H9 (cell line): ENCODE measurements at regions not wholly inside any gene's neighbourhood (a gene's known extent, or its start where the extent isn't known, plus 50 kb on each side); places are given as distances from the start of the nearest gene placed in this dataset.

ENCODE experiments used
- DNase-seq: peaks from one replicate; pipeline ENCODE4 v3.0.0-alpha.2; 2017
- H2AFZ ChIP-seq: one replicate; pipeline ENCODE4 v1.6.1; 2013; ENCODE audit warnings: mild to moderate bottlenecking, low read length, control low read depth, moderate library complexity
- H2AK5ac ChIP-seq: 2 replicates; pipeline ENCODE4 v1.6.1; 2013; ENCODE audit warnings: low read length, control low read depth, mixed read lengths; ENCODE audit not compliant: insufficient read length
- H2BK120ac ChIP-seq: one replicate; pipeline ENCODE4 v1.6.1; 2013; ENCODE audit warnings: low read depth, mild to moderate bottlenecking, low read length, control low read depth, inconsistent platforms; ENCODE audit not compliant: poor library complexity, severe bottlenecking
- H2BK12ac ChIP-seq: 2 replicates; pipeline ENCODE4 v1.6.1; 2013; ENCODE audit warnings: low read length, control low read depth, mixed read lengths, low read depth; ENCODE audit not compliant: insufficient read length
- H2BK15ac ChIP-seq: 2 replicates; pipeline ENCODE4 v1.6.1; 2013; ENCODE audit warnings: low read depth, low read length, control low read depth
- H2BK20ac ChIP-seq: one replicate; pipeline ENCODE4 v1.6.1; 2013; ENCODE audit warnings: low read depth, mild to moderate bottlenecking, low read length, control low read depth, inconsistent platforms; ENCODE audit not compliant: poor library complexity, severe bottlenecking
- H2BK5ac ChIP-seq: 2 replicates; pipeline ENCODE4 v1.6.1; 2013; ENCODE audit warnings: low read length, control low read depth, mixed read lengths; ENCODE audit not compliant: insufficient read length
- H3K14ac ChIP-seq: 2 replicates; pipeline ENCODE4 v1.6.1; 2013; ENCODE audit warnings: low read length, control low read depth; ENCODE audit not compliant: insufficient read depth
- H3K18ac ChIP-seq: 2 replicates; pipeline ENCODE4 v1.6.1; 2013; ENCODE audit warnings: low read depth, mild to moderate bottlenecking, mixed read lengths, low read length, control low read depth; ENCODE audit not compliant: insufficient read length
- H3K23ac ChIP-seq: 2 replicates; pipeline ENCODE4 v1.6.1; 2013; ENCODE audit warnings: low read length, control low read depth, mixed read lengths, low read depth; ENCODE audit not compliant: insufficient read length
- H3K23me2 ChIP-seq: 2 replicates; pipeline ENCODE4 v1.6.1; 2013; ENCODE audit warnings: low read depth, mild to moderate bottlenecking, mixed read lengths, low read length, control low read depth; ENCODE audit not compliant: insufficient read length, poor library complexity, severe bottlenecking
- H3K27ac ChIP-seq: 2 replicates; pipeline ENCODE4 v1.5.1; 2013; ENCODE audit warnings: low read length, control low read depth, mixed read lengths, low read depth; ENCODE audit not compliant: insufficient read length
- H3K27me3 ChIP-seq: 2 replicates; pipeline ENCODE4 v1.6.1; 2013; ENCODE audit warnings: low read length, control low read depth, inconsistent platforms; ENCODE audit not compliant: insufficient read depth
- H3K4ac ChIP-seq: 2 replicates; pipeline ENCODE4 v1.6.1; 2013; ENCODE audit warnings: low read depth, mild to moderate bottlenecking, control low read depth, inconsistent platforms, low read length, moderate library complexity
- H3K4me1 ChIP-seq: 2 replicates; pipeline ENCODE4 v1.6.1; 2013; ENCODE audit warnings: low read length, control low read depth, inconsistent platforms; ENCODE audit not compliant: insufficient read depth
- H3K4me2 ChIP-seq: 2 replicates; pipeline ENCODE4 v1.6.1; 2013; ENCODE audit warnings: low read length, control low read depth, mixed read lengths; ENCODE audit not compliant: insufficient read length, insufficient read depth
- H3K56ac ChIP-seq: 2 replicates; pipeline ENCODE4 v1.6.1; 2013; ENCODE audit warnings: low read depth, mild to moderate bottlenecking, mixed read lengths, low read length, control low read depth; ENCODE audit not compliant: insufficient read length
- H3K79me1 ChIP-seq: 2 replicates; pipeline ENCODE4 v1.6.1; 2013; ENCODE audit warnings: low read depth, mild to moderate bottlenecking, moderate library complexity, low read length, control low read depth, inconsistent platforms; ENCODE audit not compliant: insufficient read depth, poor library complexity, severe bottlenecking
- H3K79me2 ChIP-seq: 2 replicates; pipeline ENCODE4 v1.6.1; 2013; ENCODE audit warnings: low read length, control low read depth, inconsistent platforms; ENCODE audit not compliant: insufficient read depth
- H3K9ac ChIP-seq: 2 replicates; pipeline ENCODE4 v1.6.1; 2013; ENCODE audit warnings: low read length, control low read depth, mixed read lengths; ENCODE audit not compliant: insufficient read length; ENCODE audit errors: extremely low read depth
- H3K9me3 ChIP-seq: one replicate; pipeline ENCODE4 v1.6.1; 2013; ENCODE audit warnings: low read depth, low read length, inconsistent platforms; ENCODE audit not compliant: control insufficient read depth
- H3T11ph ChIP-seq: one replicate; pipeline ENCODE4 v1.6.1; 2013; ENCODE audit warnings: mild to moderate bottlenecking, low read length, control low read depth, inconsistent platforms
- H4K20me1 ChIP-seq: one replicate; pipeline ENCODE4 v1.6.1; 2013; ENCODE audit not compliant: control insufficient read depth, insufficient read length, insufficient read depth
- H4K5ac ChIP-seq: 2 replicates; pipeline ENCODE4 v1.6.1; 2013; ENCODE audit warnings: low read depth, mild to moderate bottlenecking, mixed read lengths, low read length, control low read depth; ENCODE audit not compliant: insufficient read length
- H4K8ac ChIP-seq: replicated peaks from 2 replicates; pipeline ENCODE4 v1.6.1; 2013; ENCODE audit warnings: low read length, control low read depth, mixed read lengths, low read depth; ENCODE audit not compliant: insufficient read length
- H4K91ac ChIP-seq: 2 replicates; pipeline ENCODE4 v1.6.1; 2013; ENCODE audit warnings: low read depth, mild to moderate bottlenecking, moderate library complexity, mixed read lengths, low read length, control low read depth; ENCODE audit not compliant: insufficient read length
- H3K27ac Mint-ChIP-seq, 3 experiments: 2 replicates in 2 of 3; 3 replicates in 1 of 3; pipeline ENCODE4 v1.8.0; 2020 to 2021; ENCODE audit warnings: mixed read lengths in 3 of 3, mild to moderate bottlenecking in 1 of 3, moderate library complexity in 1 of 3
- H3K27me3 Mint-ChIP-seq: 2 replicates; pipeline ENCODE4 v1.8.0; 2021; ENCODE audit warnings: low read depth, mild to moderate bottlenecking, moderate library complexity, mixed read lengths
- H3K36me3 Mint-ChIP-seq, 3 experiments: 2 replicates in 2 of 3; 3 replicates in 1 of 3; pipeline ENCODE4 v1.8.0; 2020 to 2021; ENCODE audit warnings: low read depth in 3 of 3, mixed read lengths in 3 of 3; ENCODE audit not compliant: insufficient read depth in 1 of 3
- H3K4me1 Mint-ChIP-seq, 2 experiments: 2 replicates each; pipeline ENCODE4 v1.8.0; 2020; ENCODE audit warnings: mixed read lengths in 2 of 2
- H3K4me3 Mint-ChIP-seq, 2 experiments: 2 replicates in 1 of 2; 3 replicates in 1 of 2; pipeline ENCODE4 v1.8.0; 2020 to 2021; ENCODE audit warnings: mild to moderate bottlenecking in 2 of 2, mixed read lengths in 2 of 2, moderate library complexity in 1 of 2
- H3K9me3 Mint-ChIP-seq, 2 experiments: 2 replicates in 1 of 2; 3 replicates in 1 of 2; pipeline ENCODE4 v1.8.0; 2020; ENCODE audit warnings: mild to moderate bottlenecking in 2 of 2, mixed read lengths in 2 of 2, moderate library complexity in 1 of 2
- CTCF ChIP-seq: fragments of 200-600 bp; sonication (generic); conservative IDR thresholded peaks from 3 replicates; pipeline ENCODE4 v1.8.0; 2021; ENCODE audit warnings: antibody characterized with exemption, mild to moderate bottlenecking
- WGBS: extraction: QIAGEN DNeasy Blood & Tissue Kit; methylation state at CpG from one replicate; pipeline ENCODE4 v1.1.7; 2013; ENCODE audit warnings: missing lambda C conversion rate, low lambda C conversion rate, mixed read lengths; ENCODE audit not compliant: insufficient read length; ENCODE audit errors: extremely low coverage; 5-methylcytosine and 5-hydroxymethylcytosine counted together

- H3T11ph ChIP-seq: no peak overlapping the region
- Mint-ChIP-seq H3K9me3 (peaks cover 3 to 10% of the 10 kb centered on the region in 2 experiments; a peak in 1 of 5 replicates), H3K27me3 (peaks cover 3% of the 10 kb centered on the region; the same call in 1 of the 2 replicates), H3K4me3 (no peak overlapping the region), H3K4me1 (peaks cover 0 to 9% of the 10 kb centered on the region in 2 experiments; a peak in 2 of 4 replicates), H3K36me3 (no peaks in the 10 kb centered on the region; a peak in 1 of 7 replicates), H3K27ac (no peak overlapping the region)
- H4K20me1 ChIP-seq: no peaks in the 10 kb centered on the region
- H3K4me1 ChIP-seq: no peaks in the 10 kb centered on the region
- no peak overlapping the region for H2BK15ac ChIP-seq
- no peaks in the 10 kb centered on the region for H3K23me2 ChIP-seq
- no peak overlapping the region for H3K4ac ChIP-seq
- no peak overlapping the region for H3K4me2 ChIP-seq
- no peak overlapping the region for H4K8ac ChIP-seq
- H3K9ac ChIP-seq: no peak overlapping the region
- H3K27ac ChIP-seq: no peak overlapping the region
- H3K56ac ChIP-seq: no peak overlapping the region
- H2BK20ac ChIP-seq: no peak overlapping the region
- H2BK5ac ChIP-seq: no peak overlapping the region
- WGBS: no CpG with 5 or more reads among the region's 14 CpGs
- no peak overlapping the region for H2AK5ac ChIP-seq
- H2BK12ac ChIP-seq: no peak overlapping the region
- DNase-seq: peak; percentile 15
- H2BK120ac ChIP-seq: no peak overlapping the region
- H4K91ac ChIP-seq: no peak overlapping the region
- no peaks in the 10 kb centered on the region for H3K27me3 ChIP-seq
- H3K18ac ChIP-seq: no peak overlapping the region
- no peaks in the 10 kb centered on the region for H3K9me3 ChIP-seq
- H4K5ac ChIP-seq: no peak overlapping the region
- no peaks in the 10 kb centered on the region for H3K79me1 ChIP-seq
- no peak for TF ChIP-seq CTCF
- no peak overlapping the region for H3K14ac ChIP-seq
- no peaks in the 10 kb centered on the region for H3K79me2 ChIP-seq
- no peak overlapping the region for H3K23ac ChIP-seq
- no peak overlapping the region for H2AFZ ChIP-seq
Measured at GRCh38 chr9:89890326-89890980, 285.6 kb downstream of the GADD45G start.
